Right lobe of liver (tissue), 6 donors: ENCODE measurements at regions not wholly inside any gene's neighbourhood (a gene's known extent, or its start where the extent isn't known, plus 50 kb on each side); places are given as distances from the start of the nearest gene placed in this dataset.

Source experiments
- ATAC-seq, 4 donors: fragments of 200-7000 bp; cut with Tn5 transposase; one replicate each; pipeline ENCODE4 v1.9.1; 2020; ENCODE audit warnings: mild to moderate bottlenecking in 4 of 4, moderate library complexity in 4 of 4
- DNase-seq, 3 donors: peaks; one replicate each; pipeline ENCODE4 v3.0.0-alpha.2; 2020
- H3K27ac ChIP-seq, 3 donors: fragments of 200-600 bp; one replicate each; pipeline ENCODE4 v1.8.0; 2022
- H3K27me3 ChIP-seq, 2 donors: fragments of 200-600 bp; one replicate each; pipeline ENCODE4 v1.8.0; 2022
- H3K36me3 ChIP-seq, 4 donors: fragments of 200-600 bp; sonication (generic) in 1 of 4; one replicate each; pipeline versions ENCODE4 v1.5.1 to v1.8.0; 2017 to 2022; ENCODE audit warnings: control low read depth in 1 of 4
- H3K4me1 ChIP-seq, 4 donors: fragments of 200-600 bp; sonication (generic) in 1 of 4; one replicate each; pipeline versions ENCODE4 v1.5.1 to v1.8.0; 2017 to 2022; ENCODE audit warnings: control low read depth in 1 of 4
- H3K4me3 ChIP-seq, 3 donors: fragments of 200-600 bp; one replicate each; pipeline ENCODE4 v1.8.0; 2022
- H3K9me3 ChIP-seq, 4 donors: fragments of 200-600 bp; sonication (generic) in 1 of 4; one replicate each; pipeline versions ENCODE4 v1.5.1 to v1.8.0; 2017 to 2022; ENCODE audit warnings: control low read depth in 1 of 4
- POLR2A ChIP-seq: fragments of 450-650 bp; IDR thresholded peaks from one replicate; pipeline ENCODE4 v1.6.1; 2017; ENCODE audit warnings: antibody characterized with exemption, mild to moderate bottlenecking
- WGBS: methylation state at CpG from one replicate; pipeline ENCODE4 v1.1.6; 2018; ENCODE audit warnings: low coverage, low lambda C conversion rate; ENCODE audit not compliant: insufficient coverage; ENCODE audit errors: missing lambda C conversion rate; 5-methylcytosine and 5-hydroxymethylcytosine counted together
- intact Hi-C, 2 donors: fragments of 100-400 bp; cut with DNase I; formaldehyde crosslinking; loops; one replicate each; pipeline versions ENCODE4 v1.11.2 to v1.14.1; 2022
- TF ChIP-seq, protein P1 (sequence below), 4 donors: fragments of 200-600 bp in 3 of 4; fragments of 450-650 bp in 1 of 4; IDR thresholded peaks; one replicate each; pipeline versions ENCODE4 v1.5.1 to v1.8.0; 2016 to 2022; ENCODE audit warnings: antibody characterized with exemption in 4 of 4, mild to moderate bottlenecking in 2 of 4
- donor health status: DM: no; HTN: yes; CAD: no.
- donor health status: DM: no; HTN: no; CAD: no.
- donor health status: DM: no; HTN: no; CAD: no.
- donor health status: DM: no; HTN: yes; CAD: no.
- donor health status: DM: no; HTN: yes; CAD: no.

DNA sequence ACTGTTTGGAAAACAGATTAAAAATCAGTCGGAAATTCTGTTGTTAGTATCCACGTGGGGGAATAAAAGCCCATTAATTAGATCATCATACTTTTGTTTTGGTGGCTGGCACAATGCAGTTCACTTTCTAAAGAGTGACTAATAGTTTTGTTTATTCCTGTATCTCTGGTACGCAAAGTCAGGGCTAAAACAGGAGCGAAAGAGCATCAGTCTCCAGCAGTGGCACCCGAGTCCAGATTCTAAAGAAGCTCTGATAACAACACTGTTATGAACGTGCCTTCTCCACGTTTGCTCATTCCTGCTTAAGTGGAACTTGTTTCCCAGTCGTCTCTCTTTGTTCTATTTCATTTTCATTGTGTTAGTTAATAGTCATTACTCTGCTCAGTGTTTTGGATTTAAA lies 69.6 kb downstream of the HSPA13 start:
- H3K4me1 ChIP-seq: no peaks in the 10 kb centered on the region
- H3K27ac ChIP-seq: no peak overlapping the region
- WGBS: 41% methylated on average over 8 of the region's 8 CpGs
- no peak overlapping the region for H3K4me3 ChIP-seq
- no peaks in the 10 kb centered on the region for H3K36me3 ChIP-seq
- no peaks in the 10 kb centered on the region for H3K9me3 ChIP-seq
- ATAC-seq (no peak), DNase-seq (no peak)
- TF ChIP-seq, protein P1, sequence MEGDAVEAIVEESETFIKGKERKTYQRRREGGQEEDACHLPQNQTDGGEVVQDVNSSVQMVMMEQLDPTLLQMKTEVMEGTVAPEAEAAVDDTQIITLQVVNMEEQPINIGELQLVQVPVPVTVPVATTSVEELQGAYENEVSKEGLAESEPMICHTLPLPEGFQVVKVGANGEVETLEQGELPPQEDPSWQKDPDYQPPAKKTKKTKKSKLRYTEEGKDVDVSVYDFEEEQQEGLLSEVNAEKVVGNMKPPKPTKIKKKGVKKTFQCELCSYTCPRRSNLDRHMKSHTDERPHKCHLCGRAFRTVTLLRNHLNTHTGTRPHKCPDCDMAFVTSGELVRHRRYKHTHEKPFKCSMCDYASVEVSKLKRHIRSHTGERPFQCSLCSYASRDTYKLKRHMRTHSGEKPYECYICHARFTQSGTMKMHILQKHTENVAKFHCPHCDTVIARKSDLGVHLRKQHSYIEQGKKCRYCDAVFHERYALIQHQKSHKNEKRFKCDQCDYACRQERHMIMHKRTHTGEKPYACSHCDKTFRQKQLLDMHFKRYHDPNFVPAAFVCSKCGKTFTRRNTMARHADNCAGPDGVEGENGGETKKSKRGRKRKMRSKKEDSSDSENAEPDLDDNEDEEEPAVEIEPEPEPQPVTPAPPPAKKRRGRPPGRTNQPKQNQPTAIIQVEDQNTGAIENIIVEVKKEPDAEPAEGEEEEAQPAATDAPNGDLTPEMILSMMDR (IDR thresholded peaks at IDR 0.05): no peak
- TF ChIP-seq POLR2A: no peak
- intact Hi-C loops: no loop called here
- no peaks in the 10 kb centered on the region for H3K27me3 ChIP-seq

GRCh38 chr21:14312871-14313270 lies 70.1 kb downstream of the HSPA13 start:
- DNase-seq (no peak), ATAC-seq (no peak)
- no peak overlapping the region for H3K4me3 ChIP-seq
- no peaks in the 10 kb centered on the region for H3K9me3 ChIP-seq
- no peak for TF ChIP-seq POLR2A
- TF ChIP-seq, protein P1 (IDR thresholded peaks at IDR 0.05): no peak
- intact Hi-C loops: no loop called here
- no peak overlapping the region for H3K27ac ChIP-seq
- no peaks in the 10 kb centered on the region for H3K27me3 ChIP-seq
- no peaks in the 10 kb centered on the region for H3K36me3 ChIP-seq
- H3K4me1 ChIP-seq: no peaks in the 10 kb centered on the region
- WGBS: 39% methylated on average over 1 of the region's 1 CpG

DNA sequence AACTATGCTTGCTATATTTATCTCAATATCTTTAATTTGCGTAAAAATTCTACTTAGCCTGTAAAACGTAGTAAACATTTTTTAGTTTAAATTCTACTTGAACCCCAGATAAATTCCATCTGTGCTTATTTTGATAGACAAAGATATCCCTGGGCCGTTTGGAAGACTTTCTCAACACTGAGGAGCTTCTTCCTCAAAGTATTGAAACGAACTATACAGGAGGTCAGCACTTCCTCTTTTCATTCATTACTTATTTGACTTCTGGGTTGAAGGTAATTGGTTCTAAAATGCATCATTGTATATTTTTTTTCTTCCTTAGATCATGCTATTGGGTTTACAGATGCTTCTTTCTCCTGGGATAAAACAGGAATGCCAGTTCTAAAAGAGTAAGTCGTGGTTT lies 74.7 kb downstream of the HSPA13 start:
- intact Hi-C loops: no loop called here
- Histone ChIP-seq H3K4me3 (no peak overlapping the region), H3K9me3 (no peaks in the 10 kb centered on the region), H3K27ac (no peak overlapping the region), H3K27me3 (no peaks in the 10 kb centered on the region), H3K4me1 (no peaks in the 10 kb centered on the region), H3K36me3 (no peaks in the 10 kb centered on the region)
- no peak for TF ChIP-seq POLR2A
- TF ChIP-seq, protein P1 (IDR thresholded peaks at IDR 0.05): no peak
- ATAC-seq: no peak
- 37% methylated on average over 5 of the region's 5 CpGs for WGBS
- no peak for DNase-seq

DNA sequence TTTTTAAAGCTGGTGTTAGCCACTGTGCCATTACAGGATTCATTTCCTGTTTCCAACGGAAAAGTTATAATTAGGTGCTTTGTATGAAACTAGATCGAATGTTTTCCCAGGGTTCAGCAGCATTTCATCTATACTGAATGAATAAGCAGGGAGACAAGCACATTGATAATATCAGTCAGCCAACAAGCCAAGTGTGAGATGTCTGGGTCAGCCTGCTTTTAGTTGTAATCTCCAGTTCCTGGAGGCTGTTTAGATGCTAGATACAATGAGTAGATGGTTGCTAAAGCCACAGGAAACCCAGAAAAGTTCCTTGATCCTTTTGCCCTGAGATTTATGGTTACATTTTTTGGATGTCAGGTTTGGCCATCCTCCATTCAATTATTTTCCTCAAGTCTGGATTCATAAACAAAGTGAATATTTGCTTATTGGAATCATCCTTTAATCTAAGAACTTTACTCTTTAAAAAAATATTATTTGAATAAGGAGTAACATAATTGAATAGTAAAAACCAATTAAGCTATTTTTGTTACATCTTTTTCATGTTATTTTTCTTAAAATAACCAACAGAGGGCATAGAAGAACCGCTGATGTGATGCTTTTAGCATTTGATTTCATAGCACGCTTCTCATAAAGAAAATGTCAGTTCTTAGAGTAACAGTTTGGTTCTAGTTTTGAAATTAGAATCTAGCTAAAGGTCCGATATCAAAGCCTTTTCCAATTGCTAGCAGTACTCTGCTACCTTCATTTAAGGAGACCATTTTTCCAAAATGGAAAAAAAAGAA lies 76.6 kb downstream of the HSPA13 start:
- 11% methylated on average over 5 of the region's 5 CpGs for WGBS

More for the DNA sequence above, 76.6 kb downstream of the HSPA13 start:
- H3K36me3 ChIP-seq: no peaks in the 10 kb centered on the region
- H3K27me3 ChIP-seq: no peaks in the 10 kb centered on the region
- TF ChIP-seq, protein P1 (IDR thresholded peaks at IDR 0.05): peak; percentile 9 to 19 (median 15)
- no peak for TF ChIP-seq POLR2A
- no peaks in the 10 kb centered on the region for H3K4me1 ChIP-seq
- no peak overlapping the region for H3K27ac ChIP-seq
- intact Hi-C loops: no loop called here
- no peaks in the 10 kb centered on the region for H3K9me3 ChIP-seq
- ATAC-seq: no peak
- no peak overlapping the region for H3K4me3 ChIP-seq
- DNase-seq: no peak
